ENCODE measurements at regions not wholly inside any gene's neighbourhood (a gene's known extent, or its start where the extent isn't known, plus 50 kb on each side); places are given as distances from the start of the nearest gene placed in this dataset.

GRCh38 chr6:11961923-11962322 is 50.2 kb upstream of the HIVEP1 start:
- no peak for DNase-seq (ENCODE audit: low spot score)
- in situ Hi-C loops (cut with MboI; ENCODE audit: low sequenced_read_pairs, unreplicated experiment) = no loop called here
- no peak for TF ChIP-seq CTCF (IDR thresholded peaks at IDR 0.05; ENCODE audit: borderline replicate concordance, control extremely low read depth, extremely low read depth, insufficient read depth, missing control alignments)

- in situ Hi-C loops (cut with MboI; ENCODE audit: low sequenced_read_pairs, unreplicated experiment) = no loop called here
- TF ChIP-seq CTCF (IDR thresholded peaks at IDR 0.05; ENCODE audit: borderline replicate concordance, control extremely low read depth, extremely low read depth, insufficient read depth, missing control alignments) = no peak
- DNase-seq (ENCODE audit: low spot score) = no peak
Observed at GRCh38 chr6:11960909-11961779, 51.0 kb upstream of the HIVEP1 start.

- no peak for DNase-seq (ENCODE audit: low spot score)
- no peak for TF ChIP-seq CTCF (IDR thresholded peaks at IDR 0.05; ENCODE audit: borderline replicate concordance, control extremely low read depth, extremely low read depth, insufficient read depth, missing control alignments)
- in situ Hi-C loops (cut with MboI; ENCODE audit: low sequenced_read_pairs, unreplicated experiment) = no loop called here
Observed at GRCh38 chr6:11956781-11957180, 55.3 kb upstream of the HIVEP1 start.

- no peak for TF ChIP-seq CTCF (IDR thresholded peaks at IDR 0.05; ENCODE audit: borderline replicate concordance, control extremely low read depth, extremely low read depth, insufficient read depth, missing control alignments)
- DNase-seq (ENCODE audit: low spot score) = no peak
- in situ Hi-C loops (cut with MboI; ENCODE audit: low sequenced_read_pairs, unreplicated experiment) = no loop called here
Observed at GRCh38 chr6:11953641-11954040, 58.5 kb upstream of the HIVEP1 start.

- TF ChIP-seq CTCF (IDR thresholded peaks at IDR 0.05; ENCODE audit: borderline replicate concordance, control extremely low read depth, extremely low read depth, insufficient read depth, missing control alignments) = no peak
- DNase-seq (ENCODE audit: low spot score) = no peak
- in situ Hi-C loops (cut with MboI; ENCODE audit: low sequenced_read_pairs, unreplicated experiment) = no loop called here
Observed at GRCh38 chr6:11952316-11952715, 59.8 kb upstream of the HIVEP1 start.

GRCh38 chr6:11951868-11952267 is 60.2 kb upstream of the HIVEP1 start:
- in situ Hi-C loops (cut with MboI; ENCODE audit: low sequenced_read_pairs, unreplicated experiment) = no loop called here
- TF ChIP-seq CTCF (IDR thresholded peaks at IDR 0.05; ENCODE audit: borderline replicate concordance, control extremely low read depth, extremely low read depth, insufficient read depth, missing control alignments) = no peak
- DNase-seq (ENCODE audit: low spot score) = no peak
